ENCODE measurements at regions not wholly inside any gene's neighbourhood (a gene's known extent, or its start where the extent isn't known, plus 50 kb on each side); places are given as distances from the start of the nearest gene placed in this dataset.

DNA sequence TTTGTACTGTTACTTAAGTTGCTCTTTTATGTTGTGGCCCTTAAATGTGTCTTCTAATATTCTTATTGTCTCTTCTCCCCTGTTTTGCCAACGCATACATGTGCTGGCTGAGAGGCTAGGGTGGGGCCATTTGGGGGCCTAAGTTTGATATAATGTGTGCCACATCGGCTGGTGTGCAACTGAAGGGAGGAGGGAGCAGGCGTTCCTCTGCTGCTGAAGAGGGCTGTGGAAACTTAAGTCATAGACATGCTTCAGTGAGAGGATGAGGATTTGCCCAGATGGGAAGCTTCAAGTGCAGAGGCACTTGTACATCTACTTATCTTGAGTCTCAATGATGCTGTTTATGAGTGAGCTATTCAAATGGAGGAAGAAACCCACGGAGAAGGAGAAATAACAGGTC is 630.6 kb downstream of the LMO4 start:
- no peaks in the 10 kb centered on the region for H3K9me3 ChIP-seq
- no peak for ATAC-seq
- H3K4me3 ChIP-seq: no peak overlapping the region
- no peaks in the 10 kb centered on the region for H3K36me3 ChIP-seq (ENCODE audit: insufficient read depth in 1 of 2, low read depth in 1 of 2)
- DNase-seq: no peak
- H3K27ac ChIP-seq: no peak overlapping the region
- intact Hi-C loops (cut with DNase I): loop anchor here (5.0 to 10.0 kb wide), 4 partner anchors 634 to 824 kb away; partner anchors contain the start of gene LMO4 (in 1 of the 2)
- WGBS, 3 donors: 74 to 89% (median 87%) methylated on average over 4 of the region's 4 CpGs
- TF ChIP-seq, protein P1, sequence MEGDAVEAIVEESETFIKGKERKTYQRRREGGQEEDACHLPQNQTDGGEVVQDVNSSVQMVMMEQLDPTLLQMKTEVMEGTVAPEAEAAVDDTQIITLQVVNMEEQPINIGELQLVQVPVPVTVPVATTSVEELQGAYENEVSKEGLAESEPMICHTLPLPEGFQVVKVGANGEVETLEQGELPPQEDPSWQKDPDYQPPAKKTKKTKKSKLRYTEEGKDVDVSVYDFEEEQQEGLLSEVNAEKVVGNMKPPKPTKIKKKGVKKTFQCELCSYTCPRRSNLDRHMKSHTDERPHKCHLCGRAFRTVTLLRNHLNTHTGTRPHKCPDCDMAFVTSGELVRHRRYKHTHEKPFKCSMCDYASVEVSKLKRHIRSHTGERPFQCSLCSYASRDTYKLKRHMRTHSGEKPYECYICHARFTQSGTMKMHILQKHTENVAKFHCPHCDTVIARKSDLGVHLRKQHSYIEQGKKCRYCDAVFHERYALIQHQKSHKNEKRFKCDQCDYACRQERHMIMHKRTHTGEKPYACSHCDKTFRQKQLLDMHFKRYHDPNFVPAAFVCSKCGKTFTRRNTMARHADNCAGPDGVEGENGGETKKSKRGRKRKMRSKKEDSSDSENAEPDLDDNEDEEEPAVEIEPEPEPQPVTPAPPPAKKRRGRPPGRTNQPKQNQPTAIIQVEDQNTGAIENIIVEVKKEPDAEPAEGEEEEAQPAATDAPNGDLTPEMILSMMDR (IDR thresholded peaks at IDR 0.05): no peak
- H3K27me3 ChIP-seq (ENCODE audit: insufficient read depth in 3 of 3, low read length in 2 of 3): no peaks in the 10 kb centered on the region
- no peaks in the 10 kb centered on the region for H3K4me1 ChIP-seq

DNA sequence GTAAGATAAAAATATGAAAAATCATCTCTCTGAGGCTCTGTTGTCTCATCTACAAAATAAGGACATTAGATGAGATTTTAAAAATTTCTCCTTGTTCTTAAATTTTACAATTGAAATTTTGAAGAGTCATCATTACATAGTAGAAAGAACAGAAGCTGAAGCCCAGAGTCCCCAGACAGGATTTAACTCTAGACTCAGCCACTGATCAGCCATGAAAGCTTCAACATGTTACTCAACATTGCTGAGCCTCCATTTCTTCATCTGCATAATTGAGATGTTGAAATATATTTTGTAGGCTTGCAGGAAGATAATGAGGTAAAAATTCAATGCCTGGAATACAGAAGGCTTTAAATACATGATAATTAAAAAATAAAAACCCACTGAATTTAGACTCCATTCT is 633.3 kb downstream of the LMO4 start:
- Histone ChIP-seq H3K27me3 (ENCODE audit: insufficient read depth in 3 of 3, low read length in 2 of 3) (no peaks in the 10 kb centered on the region), H3K9me3 (no peaks in the 10 kb centered on the region), H3K36me3 (ENCODE audit: insufficient read depth in 1 of 2, low read depth in 1 of 2) (no peaks in the 10 kb centered on the region), H3K4me1 (no peaks in the 10 kb centered on the region), H3K4me3 (no peak overlapping the region), H3K27ac (no peak overlapping the region)
- DNase-seq (no peak), ATAC-seq (no peak)
- TF ChIP-seq, protein P1 (IDR thresholded peaks at IDR 0.05): no peak
- intact Hi-C loops (cut with DNase I): no loop called here

DNA sequence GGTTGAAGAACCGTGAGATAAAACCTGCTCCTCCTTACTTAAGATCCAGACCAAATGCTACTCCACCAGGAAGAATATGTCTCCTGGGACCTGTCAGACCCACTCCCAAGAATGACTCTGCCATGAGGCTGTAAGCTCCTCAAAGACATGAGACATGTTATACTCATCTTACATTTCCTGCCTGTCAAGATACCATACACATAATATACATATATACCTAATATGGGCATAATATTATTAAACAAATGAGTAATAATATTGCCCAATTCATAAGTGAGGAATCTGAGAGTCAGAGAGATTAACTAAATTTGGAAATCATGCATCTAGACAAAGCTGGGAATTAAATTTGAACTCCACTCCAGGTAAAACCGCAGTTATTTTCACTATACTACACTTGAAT is 634.9 kb downstream of the LMO4 start:
- H3K36me3 ChIP-seq (ENCODE audit: insufficient read depth in 1 of 2, low read depth in 1 of 2): no peaks in the 10 kb centered on the region
- H3K27me3 ChIP-seq (ENCODE audit: insufficient read depth in 3 of 3, low read length in 2 of 3): no peaks in the 10 kb centered on the region
- H3K27ac ChIP-seq: no peak overlapping the region
- H3K4me1 ChIP-seq: no peaks in the 10 kb centered on the region
- DNase-seq (no peak), ATAC-seq (no peak)
- intact Hi-C loops (cut with DNase I): no loop called here
- TF ChIP-seq, protein P1 (IDR thresholded peaks at IDR 0.05): no peak
- H3K4me3 ChIP-seq: no peak overlapping the region
- H3K9me3 ChIP-seq: no peaks in the 10 kb centered on the region
- WGBS, 3 donors: 47 to 89% (median 73%) methylated on average over 2 of the region's 2 CpGs

DNA sequence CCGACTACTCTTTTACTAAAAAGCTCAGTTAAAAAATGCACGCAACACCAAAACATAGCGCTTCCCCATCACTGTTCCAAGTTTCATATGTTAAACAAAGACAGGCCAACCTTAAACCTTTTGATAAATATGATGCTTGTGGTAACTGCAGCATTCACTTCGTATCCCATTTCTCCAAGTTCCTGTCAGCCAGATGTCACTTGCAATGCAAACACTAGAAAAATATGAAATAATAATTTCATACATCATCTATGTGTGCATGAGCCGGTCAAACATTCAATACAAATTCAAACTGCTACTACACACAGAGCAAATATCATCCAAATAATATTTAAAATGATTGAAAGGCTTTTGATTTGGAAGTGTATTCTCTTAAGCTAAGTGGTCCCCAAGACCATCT is 636.5 kb downstream of the LMO4 start:
- Histone ChIP-seq H3K27ac (no peak overlapping the region), H3K4me3 (no peak overlapping the region), H3K27me3 (ENCODE audit: insufficient read depth in 3 of 3, low read length in 2 of 3) (no peaks in the 10 kb centered on the region), H3K4me1 (no peaks in the 10 kb centered on the region), H3K9me3 (no peaks in the 10 kb centered on the region), H3K36me3 (ENCODE audit: insufficient read depth in 1 of 2, low read depth in 1 of 2) (no peaks in the 10 kb centered on the region)
- TF ChIP-seq, protein P1 (IDR thresholded peaks at IDR 0.05): no peak
- ATAC-seq: no peak
- intact Hi-C loops (cut with DNase I): no loop called here
- no peak for DNase-seq
- WGBS, 3 donors: 95% methylated on average over 5 of the region's 5 CpGs

DNA sequence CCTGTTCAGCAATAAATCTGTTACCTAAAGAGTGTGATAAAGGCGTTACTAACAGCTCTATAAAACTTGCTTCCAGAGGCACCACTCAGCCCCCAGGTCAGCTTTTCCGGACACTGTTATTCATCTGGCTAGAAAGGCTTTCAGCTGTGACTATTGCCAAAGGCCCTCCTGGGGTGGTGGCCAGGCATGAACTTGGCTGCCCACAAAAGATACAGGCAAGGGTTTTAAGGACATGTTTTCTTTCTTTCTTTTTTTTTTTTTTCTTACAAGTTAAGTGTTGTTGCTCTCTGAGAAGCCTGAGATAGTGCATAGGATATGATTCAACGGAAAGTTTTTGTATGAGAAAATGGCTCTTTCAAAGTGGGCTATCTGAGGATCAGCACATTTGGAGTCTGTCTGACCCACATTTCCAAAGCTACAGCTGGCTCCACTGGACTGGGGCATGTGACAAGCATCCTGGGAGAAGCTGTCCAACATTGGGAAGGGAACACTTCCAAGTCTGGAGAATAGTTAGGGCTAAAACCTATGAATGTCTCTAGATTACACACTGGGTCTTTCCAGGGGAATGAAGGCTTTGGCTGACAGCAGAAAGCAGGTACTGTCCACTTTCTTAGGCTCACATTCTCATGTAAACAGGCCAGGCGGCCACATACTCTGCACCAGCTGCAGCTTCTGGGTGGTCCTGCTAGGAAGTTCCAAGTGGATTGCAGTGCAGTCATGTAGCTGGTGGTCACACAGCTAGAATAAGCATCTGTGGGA is 639.7 kb downstream of the LMO4 start:
- Histone ChIP-seq H3K4me1 (no peaks in the 10 kb centered on the region), H3K27me3 (ENCODE audit: insufficient read depth in 3 of 3, low read length in 2 of 3) (peaks cover 0 to 6% (median 0%) of the 10 kb centered on the region in 3 donors), H3K27ac (peak overlapping the region; percentile 27), H3K36me3 (ENCODE audit: insufficient read depth in 1 of 2, low read depth in 1 of 2) (no peaks in the 10 kb centered on the region), H3K9me3 (no peaks in the 10 kb centered on the region), H3K4me3 (no peak overlapping the region)
- intact Hi-C loops (cut with DNase I): no loop called here
- DNase-seq (peak; percentile 21 to 53), ATAC-seq (peak; percentile 40 to 77 (median 55))
- 34 to 45% (median 41%) methylated on average over 4 of the region's 4 CpGs for WGBS, 3 donors
- TF ChIP-seq, protein P1 (IDR thresholded peaks at IDR 0.05): no peak
